ENCODE measurements at regions not wholly inside any gene's neighbourhood (a gene's known extent, or its start where the extent isn't known, plus 50 kb on each side); places are given as distances from the start of the nearest gene placed in this dataset.

DNA sequence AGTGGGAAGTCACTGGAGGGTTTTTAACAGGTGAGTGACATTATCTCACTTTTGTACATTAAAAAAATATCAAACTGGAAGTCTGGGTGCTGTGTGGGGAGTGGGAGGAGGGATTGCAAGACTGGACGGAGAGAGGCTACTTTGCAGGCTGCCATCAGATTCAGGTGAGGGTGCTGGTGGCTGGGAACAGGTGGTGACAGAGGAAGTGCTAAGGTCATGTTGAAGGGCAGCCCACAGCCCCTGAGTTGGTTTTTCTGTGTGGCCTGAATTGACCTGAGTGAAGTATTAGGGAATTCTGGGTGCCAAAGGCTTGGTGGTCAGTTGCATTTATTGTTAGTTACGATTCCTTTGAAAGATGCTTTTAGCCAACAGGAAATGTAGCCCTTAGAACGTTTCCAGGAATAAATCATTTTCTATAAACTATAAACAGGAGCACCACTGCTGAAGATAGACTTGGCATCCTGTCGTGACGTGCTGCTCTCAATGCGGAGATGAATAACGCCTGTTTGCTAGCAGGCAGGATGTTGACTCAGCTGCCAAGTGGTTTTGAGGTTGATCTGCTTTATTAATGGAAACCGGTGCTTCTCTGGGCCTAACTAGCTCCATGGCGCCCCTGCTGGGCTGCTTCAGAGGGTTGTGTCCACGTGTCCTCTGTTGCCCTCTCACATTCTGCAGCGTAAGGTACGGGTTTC lies 707.5 kb upstream of the TMEM132C start:
- Histone ChIP-seq H3K27me3 (ENCODE audit: control insufficient read depth, insufficient read depth, low read length) (no peaks in the 10 kb centered on the region), H3K36me3 (ENCODE audit: control insufficient read depth, insufficient read depth, low read length) (no peaks in the 10 kb centered on the region), H3K4me3 (ENCODE audit: low read depth, low read length) (no peak overlapping the region)
- peak; percentile 80 for DNase-seq (ENCODE audit: low read depth)
- TF ChIP-seq, protein P1, sequence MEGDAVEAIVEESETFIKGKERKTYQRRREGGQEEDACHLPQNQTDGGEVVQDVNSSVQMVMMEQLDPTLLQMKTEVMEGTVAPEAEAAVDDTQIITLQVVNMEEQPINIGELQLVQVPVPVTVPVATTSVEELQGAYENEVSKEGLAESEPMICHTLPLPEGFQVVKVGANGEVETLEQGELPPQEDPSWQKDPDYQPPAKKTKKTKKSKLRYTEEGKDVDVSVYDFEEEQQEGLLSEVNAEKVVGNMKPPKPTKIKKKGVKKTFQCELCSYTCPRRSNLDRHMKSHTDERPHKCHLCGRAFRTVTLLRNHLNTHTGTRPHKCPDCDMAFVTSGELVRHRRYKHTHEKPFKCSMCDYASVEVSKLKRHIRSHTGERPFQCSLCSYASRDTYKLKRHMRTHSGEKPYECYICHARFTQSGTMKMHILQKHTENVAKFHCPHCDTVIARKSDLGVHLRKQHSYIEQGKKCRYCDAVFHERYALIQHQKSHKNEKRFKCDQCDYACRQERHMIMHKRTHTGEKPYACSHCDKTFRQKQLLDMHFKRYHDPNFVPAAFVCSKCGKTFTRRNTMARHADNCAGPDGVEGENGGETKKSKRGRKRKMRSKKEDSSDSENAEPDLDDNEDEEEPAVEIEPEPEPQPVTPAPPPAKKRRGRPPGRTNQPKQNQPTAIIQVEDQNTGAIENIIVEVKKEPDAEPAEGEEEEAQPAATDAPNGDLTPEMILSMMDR (IDR thresholded peaks at IDR 0.05; ENCODE audit: insufficient read depth, low read length, poor library complexity, severe bottlenecking): peak; percentile 70

GRCh38 chr12:127560041-127560478 lies 706.9 kb upstream of the TMEM132C start:
- no peak for DNase-seq (ENCODE audit: low read depth)
- Histone ChIP-seq H3K27me3 (ENCODE audit: control insufficient read depth, insufficient read depth, low read length) (no peaks in the 10 kb centered on the region), H3K36me3 (ENCODE audit: control insufficient read depth, insufficient read depth, low read length) (no peaks in the 10 kb centered on the region), H3K4me3 (ENCODE audit: low read depth, low read length) (no peak overlapping the region)
- TF ChIP-seq, protein P1 (IDR thresholded peaks at IDR 0.05; ENCODE audit: insufficient read depth, low read length, poor library complexity, severe bottlenecking): no peak

DNA sequence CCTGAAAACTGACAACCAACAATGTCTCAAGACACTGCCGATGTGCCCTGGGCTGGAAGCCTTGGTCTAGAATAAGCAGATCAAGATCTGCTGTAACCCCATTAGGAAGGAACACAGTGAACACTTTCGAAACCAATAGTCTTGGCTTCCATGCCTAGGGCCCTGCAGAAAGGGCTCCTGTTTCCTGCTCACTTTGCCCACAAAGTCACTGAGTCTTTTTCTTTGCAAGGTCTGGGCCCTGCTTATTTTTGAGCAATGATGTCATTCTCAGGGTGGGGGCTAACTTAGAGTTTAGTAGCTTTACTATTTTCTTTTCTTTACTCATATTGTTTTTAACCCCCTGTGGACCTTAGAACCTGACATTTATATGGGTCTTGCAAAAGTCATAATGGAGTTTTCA lies 704.2 kb upstream of the TMEM132C start:
- H3K27me3 ChIP-seq (ENCODE audit: control insufficient read depth, insufficient read depth, low read length): no peaks in the 10 kb centered on the region
- no peaks in the 10 kb centered on the region for H3K36me3 ChIP-seq (ENCODE audit: control insufficient read depth, insufficient read depth, low read length)
- TF ChIP-seq, protein P1 (IDR thresholded peaks at IDR 0.05; ENCODE audit: insufficient read depth, low read length, poor library complexity, severe bottlenecking): no peak
- no peak overlapping the region for H3K4me3 ChIP-seq (ENCODE audit: low read depth, low read length)
- DNase-seq (ENCODE audit: low read depth): no peak

GRCh38 chr12:127565241-127565640 lies 701.7 kb upstream of the TMEM132C start:
- no peak for DNase-seq (ENCODE audit: low read depth)
- Histone ChIP-seq H3K36me3 (ENCODE audit: control insufficient read depth, insufficient read depth, low read length) (no peaks in the 10 kb centered on the region), H3K4me3 (ENCODE audit: low read depth, low read length) (no peak overlapping the region), H3K27me3 (ENCODE audit: control insufficient read depth, insufficient read depth, low read length) (no peaks in the 10 kb centered on the region)
- TF ChIP-seq, protein P1 (IDR thresholded peaks at IDR 0.05; ENCODE audit: insufficient read depth, low read length, poor library complexity, severe bottlenecking): no peak

GRCh38 chr12:127567531-127567930 lies 699.4 kb upstream of the TMEM132C start:
- DNase-seq (ENCODE audit: low read depth): no peak
- TF ChIP-seq, protein P1 (IDR thresholded peaks at IDR 0.05; ENCODE audit: insufficient read depth, low read length, poor library complexity, severe bottlenecking): no peak
- Histone ChIP-seq H3K36me3 (ENCODE audit: control insufficient read depth, insufficient read depth, low read length) (no peaks in the 10 kb centered on the region), H3K27me3 (ENCODE audit: control insufficient read depth, insufficient read depth, low read length) (no peaks in the 10 kb centered on the region), H3K4me3 (ENCODE audit: low read depth, low read length) (no peak overlapping the region)

DNA sequence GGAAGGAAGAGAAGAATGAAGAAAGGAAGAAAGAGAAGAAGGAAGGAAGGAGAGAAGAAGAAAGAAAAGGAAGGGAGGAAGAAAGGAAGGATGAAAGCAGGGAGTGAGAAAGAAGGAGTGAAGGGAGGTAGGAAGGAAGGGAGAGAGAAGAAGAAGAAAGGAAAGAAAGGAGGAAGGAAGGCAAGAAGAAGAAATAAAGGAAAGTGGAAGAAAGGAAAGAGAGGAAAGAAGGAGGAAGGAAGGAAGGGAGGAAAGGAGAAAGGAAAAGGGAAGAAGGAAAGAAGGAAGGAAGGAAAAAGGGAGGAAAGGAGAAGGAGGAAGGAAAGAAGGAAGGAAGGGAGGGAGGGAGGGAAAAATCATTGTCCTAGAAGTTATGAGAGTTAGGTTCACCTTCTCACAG lies 696.6 kb upstream of the TMEM132C start:
- H3K4me3 ChIP-seq (ENCODE audit: low read depth, low read length): no peak overlapping the region
- H3K27me3 ChIP-seq (ENCODE audit: control insufficient read depth, insufficient read depth, low read length): no peaks in the 10 kb centered on the region
- TF ChIP-seq, protein P1 (IDR thresholded peaks at IDR 0.05; ENCODE audit: insufficient read depth, low read length, poor library complexity, severe bottlenecking): no peak
- DNase-seq (ENCODE audit: low read depth): no peak
- H3K36me3 ChIP-seq (ENCODE audit: control insufficient read depth, insufficient read depth, low read length): no peaks in the 10 kb centered on the region
